C4-2B (cell line): ENCODE measurements at regions not wholly inside any gene's neighbourhood (a gene's known extent, or its start where the extent isn't known, plus 50 kb on each side); places are given as distances from the start of the nearest gene placed in this dataset.

Source experiments
- H3K27ac ChIP-seq: fragments of 450-650 bp; 2 replicates; pipeline ENCODE4 v1.5.1; 2017
- CTCF ChIP-seq: fragments of 450-650 bp; conservative IDR thresholded peaks from 2 replicates; pipeline ENCODE4 v1.5.1; 2017; ENCODE audit warnings: mild to moderate bottlenecking
- ZFX ChIP-seq: fragments of 450-650 bp; IDR thresholded peaks from 2 replicates; pipeline ENCODE4 v1.6.1; 2017

- H3K27ac ChIP-seq, result no peak overlapping the region
- no peak for TF ChIP-seq CTCF
- no peak for TF ChIP-seq ZFX
Observed at GRCh38 chr22:48456449-48456848, 1371.2 kb downstream of the BRD1 start.

GRCh38 chr22:48453751-48454485 lies 1373.8 kb downstream of the BRD1 start:
- no peak overlapping the region for H3K27ac ChIP-seq
- no peak for TF ChIP-seq ZFX
- no peak for TF ChIP-seq CTCF

- no peak overlapping the region for H3K27ac ChIP-seq
- TF ChIP-seq ZFX (no peak), CTCF (no peak)
Observed at GRCh38 chr22:48453171-48453570, 1374.5 kb downstream of the BRD1 start.

- no peak overlapping the region for H3K27ac ChIP-seq
- TF ChIP-seq CTCF, result no peak
- TF ChIP-seq ZFX, result no peak
Observed at GRCh38 chr22:48452766-48453165, 1374.9 kb downstream of the BRD1 start.

GRCh38 chr22:48451891-48452290 lies 1375.8 kb downstream of the BRD1 start:
- TF ChIP-seq CTCF, result no peak
- TF ChIP-seq ZFX, result no peak
- no peak overlapping the region for H3K27ac ChIP-seq

- TF ChIP-seq ZFX (no peak), CTCF (no peak)
- no peak overlapping the region for H3K27ac ChIP-seq
Observed at GRCh38 chr22:48450188-48450825, 1377.4 kb downstream of the BRD1 start.

GRCh38 chr22:48449466-48450187 lies 1378.0 kb downstream of the BRD1 start:
- TF ChIP-seq ZFX (no peak), CTCF (no peak)

More at GRCh38 chr22:48449466-48450187, 1378.0 kb downstream of the BRD1 start:
- H3K27ac ChIP-seq, result no peak overlapping the region
